NT2/D1 (cell line): ENCODE measurements at regions not wholly inside any gene's neighbourhood (a gene's known extent, or its start where the extent isn't known, plus 50 kb on each side); places are given as distances from the start of the nearest gene placed in this dataset.

Source experiments
- SUZ12 ChIP-seq: IDR thresholded peaks from 2 replicates; pipeline ENCODE4 v1.6.1; 2011; ENCODE audit not compliant: insufficient read length, insufficient read depth; ENCODE audit errors: extremely low read depth
- YY1 ChIP-seq: IDR thresholded peaks from 2 replicates; pipeline ENCODE4 v1.6.1; 2011; ENCODE audit not compliant: insufficient read length, insufficient read depth
- ZNF274 ChIP-seq: IDR thresholded peaks from 2 replicates; pipeline ENCODE4 v1.6.1; 2011; ENCODE audit warnings: mild to moderate bottlenecking, low read depth, low read length

GRCh38 chr3:28947061-28947460, 333.8 kb upstream of the RBMS3 start:
- TF ChIP-seq SUZ12 = no peak
- no peak for TF ChIP-seq ZNF274
- TF ChIP-seq YY1 = no peak
